GM12891 (cell line): ENCODE measurements at regions not wholly inside any gene's neighbourhood (a gene's known extent, or its start where the extent isn't known, plus 50 kb on each side); places are given as distances from the start of the nearest gene placed in this dataset.

ENCODE experiments used
- DNase-seq: peaks from one replicate; pipeline ENCODE4 v3.0.0; 2011; ENCODE audit warnings: low spot score; ENCODE audit not compliant: insufficient read length
- FAIRE-seq: peaks from 2 replicates; lab custom pipeline; 2011; peaks lifted over from hg19 to GRCh38; lab: Jason Lieb, UNC
- PAX5 ChIP-seq: IDR thresholded peaks from 2 replicates; pipeline ENCODE4 v1.6.1; 2011; ENCODE audit warnings: low read length, moderate library complexity, mild to moderate bottlenecking; ENCODE audit not compliant: insufficient read depth, severe bottlenecking
- POLR2A ChIP-seq: IDR thresholded peaks from 2 replicates; pipeline ENCODE4 v1.6.1; 2011; ENCODE audit warnings: low read depth, low read length, control low read depth
- POLR2AphosphoS5 ChIP-seq: IDR thresholded peaks from 2 replicates; pipeline ENCODE4 v1.6.1; 2011; ENCODE audit warnings: low read depth, low read length, control low read depth
- POU2F2 ChIP-seq: IDR thresholded peaks from 2 replicates; pipeline ENCODE4 v1.6.1; 2011; ENCODE audit warnings: low read depth, mild to moderate bottlenecking, control low read depth, low read length, moderate library complexity
- SPI1 ChIP-seq: IDR thresholded peaks from 2 replicates; pipeline ENCODE4 v1.6.1; 2011; ENCODE audit warnings: low read depth, low read length, control low read depth
- TAF1 ChIP-seq: IDR thresholded peaks from 2 replicates; pipeline ENCODE4 v1.6.1; 2011; ENCODE audit warnings: low read depth, low read length, control low read depth

DNA sequence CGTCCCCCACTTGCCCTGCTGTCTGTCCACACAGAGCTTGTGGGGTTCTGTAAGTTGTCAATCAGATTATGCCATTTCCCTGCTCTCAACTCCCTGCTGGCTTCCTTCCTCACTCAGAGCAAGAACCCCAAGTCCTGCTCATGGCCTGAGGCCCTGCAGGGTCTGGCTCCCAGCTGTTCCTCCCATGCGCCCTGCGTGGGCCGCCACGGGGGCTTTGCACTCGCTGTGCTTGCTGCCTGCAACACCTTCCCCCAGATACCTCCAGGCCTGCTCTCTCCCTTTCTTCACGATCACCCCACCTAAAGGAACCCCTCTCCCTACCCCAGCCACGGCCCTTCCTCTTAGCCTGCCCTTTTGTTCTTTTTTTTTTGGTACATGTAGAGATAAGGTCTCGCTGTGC is 234.6 kb downstream of the AACS start:
- FAIRE-seq (no peak), DNase-seq (no peak)
- no peak for TF ChIP-seq POLR2AphosphoS5

DNA sequence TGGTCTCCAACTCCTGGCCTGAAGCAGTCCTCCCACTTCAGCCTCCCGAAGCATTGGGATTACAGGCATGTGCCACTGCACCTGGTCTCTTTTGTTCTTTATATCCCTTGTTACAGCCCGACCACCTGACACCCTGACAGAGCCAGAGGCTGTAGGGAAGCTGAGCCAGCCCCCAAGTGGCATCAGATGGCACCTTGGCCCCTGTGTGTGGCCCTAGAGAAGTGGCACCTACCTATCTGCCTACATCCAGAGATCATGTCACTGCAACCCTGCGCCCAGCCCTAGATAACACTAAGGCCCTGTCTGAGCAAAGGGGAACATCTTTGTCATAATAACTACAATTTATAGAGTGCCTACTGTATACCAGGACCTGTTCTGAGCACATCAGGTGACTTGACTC is 235.0 kb downstream of the AACS start:
- TF ChIP-seq POU2F2 (no peak), SPI1 (no peak), PAX5 (no peak), POLR2A (no peak), TAF1 (no peak), POLR2AphosphoS5 (no peak)
- FAIRE-seq (no peak), DNase-seq (no peak)

DNA sequence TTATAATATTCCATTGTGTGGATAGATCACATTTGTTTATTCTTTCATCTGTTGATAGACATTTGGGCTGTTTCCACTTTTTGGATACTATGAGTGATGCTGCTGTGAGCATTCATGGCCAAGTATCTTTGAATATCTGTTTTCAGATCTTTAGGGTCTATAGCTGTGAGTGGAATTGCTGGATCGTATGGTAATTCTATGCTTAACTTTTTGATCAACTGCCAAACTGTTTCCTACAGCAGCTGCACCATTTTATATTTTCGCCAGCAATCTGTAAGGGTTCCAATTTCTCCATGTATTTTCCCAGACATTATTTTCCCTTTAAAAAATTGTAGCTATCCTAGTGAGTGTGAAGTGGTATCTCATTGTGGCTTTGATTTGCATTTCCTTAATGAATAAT is 238.1 kb downstream of the AACS start:
- DNase-seq, result no peak
- FAIRE-seq, result no peak
- TF ChIP-seq POLR2A (no peak), PAX5 (no peak), POLR2AphosphoS5 (no peak), POU2F2 (no peak), TAF1 (no peak), SPI1 (no peak)

DNA sequence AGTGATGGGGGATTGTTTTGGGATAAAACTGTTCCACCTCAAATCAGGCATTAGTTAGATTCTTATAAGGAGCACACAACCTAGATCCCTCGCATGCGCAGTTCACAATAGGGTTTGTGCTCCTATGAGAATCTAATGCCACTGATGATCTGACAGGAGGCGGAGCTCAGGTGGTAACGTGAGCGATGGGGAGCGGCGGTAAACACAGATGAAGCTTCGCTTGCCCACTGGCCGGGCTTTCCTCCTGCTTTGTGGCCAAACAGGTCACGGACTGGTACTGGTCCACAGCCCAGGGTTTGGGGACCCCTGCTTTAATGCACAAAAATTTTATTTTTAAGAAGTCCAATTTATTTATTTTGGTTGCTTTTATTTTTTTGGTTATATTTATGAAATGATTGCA is 238.8 kb downstream of the AACS start:
- TF ChIP-seq POLR2AphosphoS5 (no peak), PAX5 (no peak), TAF1 (no peak), POLR2A (no peak), POU2F2 (no peak), SPI1 (no peak)

DNA sequence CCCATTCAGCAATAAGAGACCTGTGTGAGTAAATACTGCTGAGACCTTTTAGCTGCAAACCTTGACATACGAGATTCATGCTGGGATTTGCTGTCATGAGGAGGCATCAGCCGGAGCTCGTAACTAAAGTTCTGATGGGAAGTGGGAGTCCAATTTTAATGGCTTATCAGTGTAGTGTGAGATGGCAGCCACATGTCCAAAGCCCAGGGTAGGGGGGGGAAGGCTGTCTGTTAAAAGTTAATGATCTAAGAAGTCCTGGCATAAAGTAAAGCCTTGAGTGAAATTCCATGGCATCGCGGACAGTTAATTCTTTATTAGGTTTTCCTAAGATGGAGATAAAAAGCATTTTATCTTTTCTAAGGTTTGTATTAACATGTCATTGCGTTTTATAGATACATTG is 240.0 kb downstream of the AACS start:
- TF ChIP-seq POLR2AphosphoS5 (no peak), SPI1 (no peak), POLR2A (no peak), POU2F2 (no peak), TAF1 (no peak), PAX5 (no peak)
- DNase-seq (no peak), FAIRE-seq (no peak)

More for the DNA sequence above, 238.8 kb downstream of the AACS start:
- FAIRE-seq (no peak), DNase-seq (no peak)

DNA sequence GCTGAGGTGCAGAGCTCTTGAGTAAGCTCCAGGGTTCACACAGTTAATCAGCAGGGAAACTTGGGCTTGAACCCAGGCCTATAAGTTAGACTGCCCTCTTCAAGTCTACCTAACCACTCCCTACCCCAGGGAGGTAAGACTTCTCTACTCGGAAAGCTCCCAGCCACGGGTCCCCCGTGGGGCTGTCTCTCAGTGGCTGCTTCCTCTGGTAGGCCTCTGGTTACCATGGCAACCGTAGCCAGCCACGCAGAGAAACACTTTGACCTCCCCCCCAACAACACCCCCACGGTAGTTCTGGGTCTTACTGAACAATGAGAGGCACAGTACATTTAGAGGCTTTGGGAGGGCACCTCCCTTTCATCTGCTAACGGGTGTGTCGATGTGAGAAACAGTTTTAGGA is 245.2 kb downstream of the AACS start:
- no peak for FAIRE-seq
- TF ChIP-seq TAF1, result no peak
- TF ChIP-seq SPI1, result no peak
- TF ChIP-seq POLR2AphosphoS5, result no peak
- TF ChIP-seq PAX5, result no peak
- TF ChIP-seq POLR2A, result no peak
- TF ChIP-seq POU2F2, result no peak
- DNase-seq, result no peak

DNA sequence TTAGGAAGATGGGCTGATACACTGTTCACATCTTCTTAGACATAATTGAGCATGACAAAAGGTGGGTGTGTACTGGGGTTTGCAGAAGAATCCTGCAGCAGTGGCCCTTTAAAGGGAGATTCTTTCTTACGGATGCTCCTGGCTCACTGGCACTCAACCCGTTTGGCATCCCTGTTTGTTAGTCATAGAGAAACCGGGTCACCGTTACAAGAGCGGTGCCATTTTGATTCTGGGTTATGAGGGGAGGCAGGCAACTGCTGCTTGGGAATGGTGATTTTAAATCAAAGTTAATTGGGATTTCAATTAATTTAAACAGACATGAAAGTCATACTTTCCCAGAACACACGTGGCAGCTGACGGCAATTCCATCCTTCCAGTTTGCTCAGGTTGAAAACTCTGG is 245.8 kb downstream of the AACS start:
- TF ChIP-seq SPI1, result no peak
- no peak for TF ChIP-seq TAF1
- TF ChIP-seq POU2F2, result no peak
- TF ChIP-seq PAX5, result no peak
- TF ChIP-seq POLR2AphosphoS5, result no peak
- no peak for TF ChIP-seq POLR2A
- no peak for DNase-seq
- no peak for FAIRE-seq

DNA sequence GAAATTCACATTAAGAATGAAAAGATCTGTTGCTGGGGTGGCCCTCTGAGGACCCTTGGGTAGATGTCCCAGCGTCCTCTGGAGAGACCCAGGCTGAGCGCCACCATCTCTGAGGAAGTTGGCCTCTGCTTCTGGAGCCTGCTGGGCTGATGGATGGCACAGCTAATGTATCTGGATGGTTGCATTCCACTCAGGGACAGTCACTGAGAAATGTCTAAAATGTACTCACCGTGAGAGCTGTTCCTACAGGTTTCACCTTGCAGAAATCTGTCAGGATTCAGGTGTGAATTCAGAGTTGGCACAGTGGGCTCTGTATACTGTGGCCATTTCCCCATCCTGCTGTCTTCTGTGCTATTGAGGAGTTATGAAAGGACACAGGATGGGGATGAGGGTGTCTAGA is 247.2 kb downstream of the AACS start:
- TF ChIP-seq POU2F2 (no peak), POLR2AphosphoS5 (no peak), PAX5 (no peak), POLR2A (no peak), SPI1 (no peak), TAF1 (no peak)
- FAIRE-seq (no peak), DNase-seq (no peak)

DNA sequence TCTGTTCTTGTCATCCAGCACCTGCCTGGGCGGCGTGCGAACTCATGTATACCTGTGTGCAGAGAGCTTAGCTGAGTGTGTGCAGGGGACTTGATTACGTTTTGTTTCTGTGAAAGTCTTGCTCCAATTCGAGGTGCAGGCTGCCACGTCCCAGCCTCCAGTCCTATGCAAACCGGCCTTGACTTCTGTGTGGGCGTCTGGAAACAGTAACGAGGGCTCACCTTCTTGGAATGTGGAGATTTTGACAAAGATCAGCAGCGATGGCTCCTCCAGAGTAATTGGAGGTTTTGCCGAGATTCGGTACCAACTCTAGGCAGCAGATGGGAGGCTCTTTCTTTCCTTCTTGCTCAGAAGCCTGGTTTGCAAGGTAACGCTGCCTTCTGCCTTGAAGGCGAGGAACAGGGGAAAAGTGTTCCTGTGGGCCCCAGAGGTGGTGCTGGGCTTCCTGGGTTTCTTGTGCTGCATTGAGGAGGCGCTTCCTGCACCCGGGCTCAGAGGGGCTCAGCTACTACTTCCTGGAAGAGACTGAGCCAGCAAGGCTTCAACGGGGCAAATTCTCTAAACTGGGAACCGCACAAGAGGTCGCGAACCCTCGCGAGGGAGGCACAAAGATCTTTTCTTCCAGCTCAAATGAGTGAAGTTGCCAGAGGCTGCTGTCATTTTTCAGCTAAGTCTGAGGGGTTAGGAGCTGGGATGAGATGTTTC is 249.0 kb downstream of the AACS start:
- FAIRE-seq (no peak), DNase-seq (no peak)
- no peak for TF ChIP-seq POLR2AphosphoS5
- TF ChIP-seq PAX5, result no peak
- TF ChIP-seq SPI1, result no peak
- TF ChIP-seq POU2F2, result no peak
- TF ChIP-seq POLR2A, result no peak
- no peak for TF ChIP-seq TAF1

DNA sequence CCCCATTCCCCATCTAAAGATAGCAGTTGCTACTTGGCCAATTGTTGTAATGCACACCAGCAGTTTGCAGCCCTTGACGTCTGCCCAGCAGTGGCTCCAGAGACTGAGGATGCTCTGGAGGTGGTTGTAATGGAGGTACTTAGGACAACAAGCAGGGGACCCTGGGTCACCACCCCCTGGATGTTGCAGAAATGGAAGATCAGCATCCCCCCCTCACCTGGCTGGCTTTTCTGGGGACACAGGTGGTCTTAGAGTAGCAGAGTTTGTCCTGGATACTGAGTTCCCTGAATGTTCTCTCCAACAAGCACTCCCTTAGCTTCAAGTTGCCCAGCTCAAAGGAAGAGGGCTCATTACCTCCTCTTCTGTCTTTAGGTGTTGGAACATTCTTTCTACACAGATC is 250.5 kb downstream of the AACS start:
- no peak for FAIRE-seq
- DNase-seq, result no peak
- no peak for TF ChIP-seq TAF1
- no peak for TF ChIP-seq POLR2A
- TF ChIP-seq SPI1, result no peak
